ENCODE measurements at regions not wholly inside any gene's neighbourhood (a gene's known extent, or its start where the extent isn't known, plus 50 kb on each side); places are given as distances from the start of the nearest gene placed in this dataset.

- no peak for DNase-seq (ENCODE audit: low read depth in 2 of 2)
These were observed 105.6 kb upstream of the RET start for GRCh38 chr10:42971251-42971599.

DNA sequence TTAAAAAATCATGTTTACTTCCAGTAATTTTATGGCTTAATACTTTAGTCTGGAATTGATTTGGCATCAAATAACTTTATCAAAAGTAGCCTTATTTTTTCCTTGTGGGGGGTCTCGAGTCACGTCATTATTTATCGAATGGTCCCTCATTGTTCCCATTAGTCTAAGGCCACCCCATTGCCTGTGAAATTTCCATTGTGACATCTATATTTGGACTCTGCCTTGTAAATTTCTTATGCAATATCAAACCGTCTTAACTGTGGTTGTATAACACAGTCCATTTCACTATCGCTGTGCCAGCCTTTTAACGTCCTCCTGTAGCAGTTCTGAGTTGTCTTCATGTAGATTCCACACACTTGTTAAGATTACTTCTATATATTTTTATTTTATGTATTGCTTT lies 103.9 kb upstream of the RET start:
- no peak for DNase-seq (ENCODE audit: low read depth in 2 of 2)

- no peak for DNase-seq (ENCODE audit: low read depth in 2 of 2)
These were observed 103.5 kb upstream of the RET start for GRCh38 chr10:42973411-42973810.

- DNase-seq (ENCODE audit: low read depth in 2 of 2), result no peak
These were observed 102.8 kb upstream of the RET start for GRCh38 chr10:42973870-42974692.

- no peak for DNase-seq (ENCODE audit: low read depth in 2 of 2)
These were observed 102.2 kb upstream of the RET start for GRCh38 chr10:42974693-42975002.

DNA sequence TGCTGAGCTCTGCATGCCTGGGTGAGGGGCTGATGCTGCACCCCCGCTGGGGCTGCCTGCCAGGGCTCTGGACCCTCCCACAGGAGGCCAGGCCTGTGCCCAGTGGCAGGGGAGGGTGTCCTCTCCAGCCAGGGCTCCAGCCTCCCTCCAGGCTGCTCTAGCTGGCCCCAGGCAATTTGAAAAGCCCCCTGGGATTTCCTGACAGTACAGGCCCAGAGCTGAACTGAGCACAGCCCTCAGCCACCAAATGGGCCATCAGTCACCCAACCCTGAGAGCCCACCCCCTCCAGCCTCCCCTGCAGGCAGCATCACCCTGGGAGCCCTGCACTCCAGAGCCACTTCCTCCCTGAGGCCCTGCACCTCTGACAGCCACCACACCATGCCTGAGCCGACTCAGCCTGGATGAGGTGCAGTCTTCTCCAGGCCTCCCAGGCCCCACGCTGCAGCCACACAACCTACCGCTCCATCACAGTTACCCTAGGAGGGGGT lies 101.8 kb upstream of the RET start:
- no peak for DNase-seq (ENCODE audit: low read depth in 2 of 2)

DNA sequence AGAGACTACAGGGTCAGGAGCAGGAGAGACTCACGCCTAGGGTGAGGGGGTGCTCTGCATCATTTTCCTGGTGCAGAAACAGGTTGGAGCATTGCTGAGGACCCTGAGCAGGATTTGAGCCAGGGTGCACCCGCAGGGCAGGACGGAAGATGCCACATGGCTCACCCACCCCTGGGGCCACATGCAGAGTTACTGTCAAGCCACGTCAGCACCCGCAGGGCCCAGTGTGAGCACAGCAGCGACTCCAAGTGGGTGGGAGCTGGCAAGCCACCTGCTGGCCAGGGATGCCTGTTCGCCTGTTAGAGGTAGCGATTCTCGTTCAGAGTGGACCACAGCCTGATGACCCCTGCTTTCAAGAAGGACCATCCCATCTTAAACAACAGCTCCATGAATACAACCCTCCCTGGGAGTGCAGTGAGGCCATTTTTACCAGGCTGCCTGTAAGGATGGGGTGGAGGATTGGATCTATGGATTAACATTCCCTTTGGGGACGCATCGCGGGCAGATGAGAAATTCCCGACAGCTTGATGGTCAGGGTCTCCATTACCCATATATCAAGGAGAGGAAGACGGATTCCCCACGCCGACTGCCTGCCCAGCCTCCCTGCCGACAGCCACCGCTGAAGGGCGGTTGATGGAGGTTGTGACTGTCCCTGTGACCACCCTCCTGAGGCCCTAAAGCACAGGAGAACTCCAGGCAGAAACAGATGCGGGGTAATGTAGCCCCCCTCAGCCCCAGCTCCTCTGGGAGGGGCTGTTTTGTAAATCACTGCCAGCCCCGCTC lies 101.1 kb upstream of the RET start:
- DNase-seq (ENCODE audit: low read depth in 2 of 2), result no peak

DNA sequence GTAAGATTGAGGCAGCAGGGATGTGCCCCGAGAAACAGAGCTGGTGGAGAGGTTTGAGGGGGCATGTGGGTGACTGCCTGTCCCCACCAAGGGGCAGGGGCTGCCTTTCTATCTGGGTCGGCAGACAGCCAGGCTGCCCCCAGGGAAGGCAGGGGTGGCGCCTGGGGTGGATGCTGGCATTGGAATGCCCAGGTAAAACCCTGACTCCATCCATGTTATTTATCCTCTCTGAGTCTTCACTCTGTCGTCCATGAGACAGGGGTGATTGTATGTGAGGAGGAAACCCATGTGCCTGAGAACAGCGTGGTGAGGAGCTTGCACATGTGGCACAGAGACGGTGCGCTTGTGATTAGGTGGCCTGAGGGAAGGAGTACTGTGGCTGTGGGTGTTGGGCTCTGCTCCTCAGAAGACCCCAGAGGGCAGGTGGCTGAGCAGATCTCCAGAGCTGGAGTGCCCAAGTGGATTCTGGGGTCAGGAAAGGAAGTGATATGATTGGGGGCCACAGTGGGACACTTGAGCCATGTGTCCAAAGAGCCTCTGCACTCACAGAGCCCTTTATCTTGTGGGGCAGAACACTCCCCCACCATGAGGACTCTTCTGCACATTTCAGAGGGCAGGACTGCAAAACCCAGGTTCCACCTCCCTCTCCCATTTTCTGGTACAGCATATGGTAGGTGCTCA lies 100.4 kb upstream of the RET start:
- DNase-seq (ENCODE audit: low read depth in 2 of 2), result no peak

DNA sequence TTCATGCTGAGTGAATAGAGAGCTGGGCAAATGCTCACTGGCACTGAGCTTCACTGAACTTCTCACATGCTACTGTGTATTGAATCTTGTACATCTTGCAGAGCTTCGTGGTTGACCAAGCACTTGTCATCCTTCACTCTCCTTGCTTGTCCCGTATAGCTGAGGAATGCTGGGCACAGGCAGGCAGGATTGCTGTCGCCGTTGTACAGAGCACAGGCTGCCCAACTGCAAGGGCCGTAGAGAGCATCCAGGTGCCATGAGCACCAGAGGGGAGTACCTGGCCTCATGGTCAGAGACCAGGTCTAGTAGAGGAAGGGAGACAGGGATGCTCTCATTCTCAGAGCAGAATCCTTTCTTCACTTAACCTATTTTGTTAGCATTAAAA lies 99.8 kb upstream of the RET start:
- no peak for DNase-seq (ENCODE audit: low read depth in 2 of 2)

DNA sequence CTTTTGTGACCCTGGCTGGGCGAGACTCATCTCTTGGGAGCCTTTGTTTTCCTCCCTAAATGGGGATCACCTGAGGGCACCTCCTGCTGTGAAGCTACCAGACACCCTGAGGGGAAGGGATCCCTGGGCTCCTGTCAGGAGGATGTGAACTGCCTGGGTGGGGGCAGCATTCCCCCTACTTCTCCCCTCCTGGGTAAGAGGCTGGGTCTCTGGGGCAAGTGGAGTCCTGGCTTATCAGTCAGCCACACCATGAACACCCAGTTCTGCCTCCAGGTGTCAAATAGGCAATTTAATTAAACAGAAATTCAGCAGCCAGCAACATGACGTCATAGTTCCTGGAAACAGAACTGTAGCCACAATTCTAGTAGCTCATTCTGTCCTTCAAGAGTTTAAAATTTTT lies 97.7 kb upstream of the RET start:
- DNase-seq (ENCODE audit: low read depth in 2 of 2), result no peak

DNA sequence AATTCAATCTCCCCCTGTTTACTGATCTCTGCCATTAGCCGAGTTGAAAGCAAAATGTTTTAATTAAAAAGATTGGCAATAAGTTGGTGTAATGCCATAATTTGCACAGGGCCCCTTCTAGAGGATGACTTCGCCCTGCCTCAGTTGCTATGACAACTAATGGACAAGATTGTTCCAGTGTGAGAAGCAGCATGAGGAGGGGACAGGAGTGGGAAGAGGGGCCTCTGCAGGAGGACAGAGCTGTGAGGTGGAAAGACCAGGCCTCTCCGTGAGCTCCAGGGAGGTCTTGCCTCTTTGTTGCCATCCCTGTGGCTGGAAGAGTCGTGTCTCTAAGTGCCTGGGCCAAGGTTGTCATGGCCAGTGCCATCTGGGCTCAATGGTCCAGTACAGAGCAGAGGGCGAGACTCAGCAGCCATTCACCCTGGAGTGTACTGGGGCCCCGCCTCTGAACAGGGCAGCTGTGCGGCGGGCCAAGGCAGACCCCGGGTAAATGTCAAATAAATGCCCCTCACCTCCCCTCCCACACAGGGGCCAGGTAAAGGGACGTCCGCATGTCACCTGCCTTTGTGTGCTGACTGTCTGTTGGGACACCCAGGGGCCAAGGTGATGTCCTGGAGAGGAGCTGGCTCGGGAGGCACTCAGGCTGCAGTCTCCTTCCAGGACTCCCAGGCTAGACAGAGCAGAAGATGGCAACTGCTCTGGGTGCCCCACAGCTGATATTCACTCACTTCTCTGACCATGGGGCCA lies 97.0 kb upstream of the RET start:
- DNase-seq (ENCODE audit: low read depth in 2 of 2), result no peak

DNA sequence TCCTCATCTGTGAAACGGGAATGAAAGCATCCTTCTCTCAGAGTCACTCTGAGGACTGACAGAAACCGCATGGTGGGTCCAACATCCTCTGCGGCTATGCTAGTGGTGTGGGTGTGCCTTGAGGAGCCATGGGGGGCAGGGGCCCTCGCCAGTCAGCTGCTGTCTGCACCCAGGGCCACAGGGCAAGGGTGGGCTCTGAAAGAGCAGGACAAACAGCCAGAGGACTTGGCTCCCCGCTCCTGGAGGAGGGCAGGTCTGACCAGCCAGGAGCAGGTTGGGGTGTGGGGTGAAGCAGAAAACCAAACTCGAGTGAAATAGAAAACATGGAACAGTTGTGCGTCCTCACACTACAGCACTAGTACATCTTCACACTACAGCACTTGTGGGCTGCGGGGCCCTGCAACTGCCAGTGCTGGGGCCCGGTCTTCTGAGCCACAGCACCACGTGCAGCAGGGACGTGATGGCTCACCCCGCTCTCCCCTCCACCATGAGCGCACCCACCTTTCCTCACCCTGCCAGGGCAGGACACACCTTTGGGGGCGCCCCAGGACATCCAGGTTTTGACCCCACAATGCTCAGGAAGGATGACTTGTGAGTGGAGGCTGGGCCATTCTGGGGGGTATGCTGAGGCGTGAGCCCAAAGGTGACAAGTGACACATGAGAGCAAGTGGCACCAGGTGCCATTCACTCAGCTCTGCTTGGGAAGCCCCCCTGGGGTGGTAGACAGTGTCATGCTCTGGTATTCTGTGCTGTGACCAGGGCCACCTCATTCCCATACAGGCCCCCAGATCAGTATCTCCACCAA lies 96.1 kb upstream of the RET start:
- no peak for DNase-seq (ENCODE audit: low read depth in 2 of 2)

- no peak for DNase-seq (ENCODE audit: low read depth in 2 of 2)
These were observed 95.3 kb upstream of the RET start for GRCh38 chr10:42981358-42982236.

DNA sequence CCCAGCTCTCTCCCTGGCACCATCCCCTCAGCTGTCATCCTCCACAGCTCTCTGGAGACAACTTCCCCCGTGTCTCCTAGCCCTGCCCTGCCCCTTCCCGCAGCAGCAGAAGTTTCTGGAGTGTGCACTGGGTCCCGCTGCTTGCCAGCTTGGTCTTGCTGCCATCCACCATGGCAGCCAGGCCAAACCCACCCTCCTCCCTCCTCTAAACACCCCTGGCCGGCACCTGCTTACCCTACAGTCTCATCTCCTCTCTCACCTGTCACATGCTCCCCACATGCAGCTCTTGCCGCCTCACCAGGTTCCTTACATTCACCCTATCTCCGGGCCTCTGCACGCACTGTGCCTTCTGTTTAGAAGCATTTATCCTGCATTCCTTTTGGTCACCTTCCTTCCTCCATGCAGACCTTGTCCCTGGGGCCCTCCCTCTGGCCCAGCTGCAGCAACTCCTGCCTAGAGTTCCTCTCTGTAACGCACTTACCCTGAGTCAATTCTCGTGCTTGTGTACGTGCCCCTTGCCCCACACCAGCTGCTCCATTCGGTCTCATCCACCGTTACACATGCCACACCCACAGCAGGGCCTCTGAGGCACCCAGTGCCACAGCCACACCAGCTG lies 93.9 kb upstream of the RET start:
- no peak for DNase-seq (ENCODE audit: low read depth in 2 of 2)

- no peak for DNase-seq (ENCODE audit: low read depth in 2 of 2)
These were observed 93.3 kb upstream of the RET start for GRCh38 chr10:42983591-42983990.

GRCh38 chr10:42984035-42984610 lies 92.7 kb upstream of the RET start:
- DNase-seq (ENCODE audit: low read depth in 2 of 2), result no peak

DNA sequence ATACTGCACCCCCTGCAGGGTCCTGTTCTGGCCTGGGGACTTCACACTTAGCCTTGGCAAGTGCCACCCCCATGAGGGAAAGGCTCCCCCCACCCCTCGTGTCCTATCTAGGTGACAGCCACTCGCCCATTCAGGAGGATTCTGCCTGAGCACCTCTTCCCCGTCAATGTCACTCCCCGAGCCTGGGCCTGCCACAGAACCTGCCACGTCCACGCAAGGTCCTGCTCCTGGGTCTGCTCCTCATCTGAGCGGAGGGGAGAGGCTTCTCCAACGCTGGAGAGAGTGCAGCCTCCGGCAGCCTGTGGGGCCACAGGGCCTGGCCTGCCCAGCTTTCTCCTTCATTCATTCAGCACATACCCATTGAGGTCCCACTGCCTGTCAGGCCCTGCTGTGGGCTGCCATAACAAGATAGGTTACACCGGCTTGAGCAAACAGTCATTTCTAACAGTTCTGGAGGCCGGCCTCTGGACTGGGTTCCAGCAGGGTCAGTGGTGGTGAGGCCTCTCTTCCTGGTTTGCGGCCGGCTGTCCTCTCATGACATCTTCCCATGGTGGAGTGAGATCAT lies 92.0 kb upstream of the RET start:
- no peak for DNase-seq (ENCODE audit: low read depth in 2 of 2)

DNA sequence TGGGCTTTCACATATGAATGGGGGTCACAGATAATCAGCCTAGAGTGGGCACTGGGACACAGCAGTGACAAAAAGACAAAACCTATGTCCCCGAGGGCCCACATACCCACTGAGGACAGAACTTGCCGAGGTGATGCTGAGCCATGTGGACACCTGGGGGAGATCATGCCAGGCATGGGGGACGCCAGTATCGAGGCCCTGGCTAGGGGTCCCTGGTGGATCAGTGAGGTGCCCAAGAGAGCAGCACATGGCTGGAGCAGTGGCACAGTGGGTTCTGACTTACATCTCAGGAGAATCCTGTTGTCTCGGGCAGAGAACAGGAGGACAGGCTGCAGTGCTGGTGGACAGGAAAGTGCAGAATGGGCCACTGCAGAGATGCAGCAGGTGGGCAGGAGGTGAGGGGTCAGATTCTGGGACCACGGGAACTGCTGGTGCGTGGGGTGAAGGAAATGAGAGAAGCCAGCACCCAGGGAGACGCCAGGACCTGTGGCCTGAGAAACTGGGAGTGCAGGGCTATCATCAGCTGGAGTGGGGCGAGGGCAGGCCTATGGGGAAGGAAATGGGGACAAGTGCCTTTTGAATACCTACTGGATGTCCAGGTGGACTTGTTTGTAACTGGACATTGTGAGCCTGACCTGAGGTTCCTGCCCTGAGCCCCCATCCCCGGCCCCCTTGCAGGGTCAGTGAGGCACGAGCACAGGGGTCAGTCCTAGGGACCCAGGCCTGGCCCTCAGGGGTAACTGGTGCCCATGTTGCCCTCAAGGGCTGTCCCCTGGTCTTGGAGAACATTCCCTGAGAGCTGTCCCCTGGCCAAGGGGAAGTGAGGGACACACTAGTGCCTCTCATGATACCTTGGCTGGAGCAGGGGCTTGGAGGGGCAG lies 91.2 kb upstream of the RET start:
- DNase-seq (ENCODE audit: low read depth in 2 of 2), result no peak
